ENCODE measurements at regions not wholly inside any gene's neighbourhood (a gene's known extent, or its start where the extent isn't known, plus 50 kb on each side); places are given as distances from the start of the nearest gene placed in this dataset.

DNA sequence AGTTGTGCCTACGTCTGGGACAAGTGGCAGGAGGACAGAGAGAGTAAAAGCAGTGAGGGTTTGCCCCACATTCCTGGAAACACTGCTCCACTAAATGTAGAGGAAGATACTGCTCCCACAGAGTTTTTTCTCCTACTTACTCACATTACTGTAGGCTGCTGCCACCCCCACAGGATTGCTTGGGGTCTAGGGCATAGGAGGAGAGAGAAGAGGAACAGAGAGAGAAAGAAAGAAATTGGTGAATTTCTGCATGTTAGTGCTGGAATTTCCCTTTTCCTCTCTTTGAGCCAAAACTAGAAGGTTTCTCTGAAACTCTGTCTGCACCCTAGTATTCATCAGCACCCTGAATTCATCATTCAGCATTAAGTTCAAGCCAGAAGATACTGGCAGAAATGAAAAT, 397.9 kb downstream of the INHBA start:
- TF ChIP-seq, protein P1, sequence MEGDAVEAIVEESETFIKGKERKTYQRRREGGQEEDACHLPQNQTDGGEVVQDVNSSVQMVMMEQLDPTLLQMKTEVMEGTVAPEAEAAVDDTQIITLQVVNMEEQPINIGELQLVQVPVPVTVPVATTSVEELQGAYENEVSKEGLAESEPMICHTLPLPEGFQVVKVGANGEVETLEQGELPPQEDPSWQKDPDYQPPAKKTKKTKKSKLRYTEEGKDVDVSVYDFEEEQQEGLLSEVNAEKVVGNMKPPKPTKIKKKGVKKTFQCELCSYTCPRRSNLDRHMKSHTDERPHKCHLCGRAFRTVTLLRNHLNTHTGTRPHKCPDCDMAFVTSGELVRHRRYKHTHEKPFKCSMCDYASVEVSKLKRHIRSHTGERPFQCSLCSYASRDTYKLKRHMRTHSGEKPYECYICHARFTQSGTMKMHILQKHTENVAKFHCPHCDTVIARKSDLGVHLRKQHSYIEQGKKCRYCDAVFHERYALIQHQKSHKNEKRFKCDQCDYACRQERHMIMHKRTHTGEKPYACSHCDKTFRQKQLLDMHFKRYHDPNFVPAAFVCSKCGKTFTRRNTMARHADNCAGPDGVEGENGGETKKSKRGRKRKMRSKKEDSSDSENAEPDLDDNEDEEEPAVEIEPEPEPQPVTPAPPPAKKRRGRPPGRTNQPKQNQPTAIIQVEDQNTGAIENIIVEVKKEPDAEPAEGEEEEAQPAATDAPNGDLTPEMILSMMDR (IDR thresholded peaks at IDR 0.05; ENCODE audit: poor library complexity, severe bottlenecking): no peak
- TF ChIP-seq EZH2 (IDR thresholded peaks at IDR 0.05; ENCODE audit: borderline replicate concordance, insufficient read depth, low read length, poor library complexity, severe bottlenecking): no peak
- no peak for TF ChIP-seq RAD21 (conservative IDR thresholded peaks at IDR 0.05)
- TF ChIP-seq TAF1 (IDR thresholded peaks at IDR 0.05; ENCODE audit: low read depth): no peak

All from neural cell (in vitro differentiated cells).